SH-SY5Y (cell line): ENCODE measurements at regions not wholly inside any gene's neighbourhood (a gene's known extent, or its start where the extent isn't known, plus 50 kb on each side); places are given as distances from the start of the nearest gene placed in this dataset.

Experiments used
- GATA2 ChIP-seq: IDR thresholded peaks from 2 replicates; pipeline ENCODE4 v1.6.1; 2011; ENCODE audit warnings: mild to moderate bottlenecking, low read depth, low read length
- GATA3 ChIP-seq: IDR thresholded peaks from 2 replicates; pipeline ENCODE4 v1.6.1; 2011; ENCODE audit warnings: low read depth, mild to moderate bottlenecking, low read length, moderate library complexity

GRCh38 chr14:81826081-81826480 lies 292.4 kb upstream of the SEL1L start:
- TF ChIP-seq GATA2 = no peak
- no peak for TF ChIP-seq GATA3
